HT-29 (cell line): ENCODE measurements at regions not wholly inside any gene's neighbourhood (a gene's known extent, or its start where the extent isn't known, plus 50 kb on each side); places are given as distances from the start of the nearest gene placed in this dataset.
"Not testable (repeated sequence)": the region's sequence is repeated elsewhere in the genome, so short reads cannot be mapped to it uniquely, and the experiment has no call there.

Source experiments
- DNase-seq: peaks from one replicate; pipeline ENCODE4 v3.0.0-alpha.2; 2015; ENCODE audit warnings: low spot score

DNA sequence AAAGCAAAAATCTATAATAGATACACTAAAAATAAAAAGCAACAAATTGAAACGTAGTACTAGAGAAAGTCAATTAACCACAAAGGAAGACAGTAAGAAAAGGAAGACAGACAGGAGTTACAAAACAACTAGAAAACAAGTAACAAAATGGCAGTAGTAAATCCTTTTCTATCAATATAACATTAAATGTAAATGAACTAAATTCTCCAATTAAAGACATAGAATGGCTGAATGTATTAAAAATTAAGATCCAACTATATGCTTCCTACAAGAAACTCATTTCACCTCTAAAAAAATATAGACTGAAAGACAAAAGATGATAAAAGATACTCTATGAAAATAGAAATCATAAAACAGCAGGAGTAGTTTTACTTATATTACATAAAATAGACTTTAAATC lies 79.1 kb downstream of the CTH start:
- DNase-seq: no peak

DNA sequence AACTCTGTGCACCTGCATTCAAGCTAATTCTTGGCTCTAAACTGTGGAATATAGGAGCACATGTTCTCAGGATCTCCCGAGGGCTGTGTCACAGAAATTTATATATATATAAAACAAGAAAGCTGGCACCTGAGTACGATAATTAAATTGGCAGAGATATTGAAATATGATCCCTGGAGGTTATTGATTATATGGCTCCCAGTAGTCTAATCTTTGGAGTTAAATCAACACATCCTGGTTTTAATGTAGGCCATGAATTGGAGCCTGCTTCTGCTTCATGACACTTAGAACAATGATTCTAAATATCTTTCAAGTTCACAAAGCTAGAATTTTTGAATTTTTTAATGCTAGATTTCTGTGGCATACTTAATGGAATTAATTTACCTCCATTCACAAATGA lies 84.3 kb downstream of the CTH start:
- DNase-seq: no peak

DNA sequence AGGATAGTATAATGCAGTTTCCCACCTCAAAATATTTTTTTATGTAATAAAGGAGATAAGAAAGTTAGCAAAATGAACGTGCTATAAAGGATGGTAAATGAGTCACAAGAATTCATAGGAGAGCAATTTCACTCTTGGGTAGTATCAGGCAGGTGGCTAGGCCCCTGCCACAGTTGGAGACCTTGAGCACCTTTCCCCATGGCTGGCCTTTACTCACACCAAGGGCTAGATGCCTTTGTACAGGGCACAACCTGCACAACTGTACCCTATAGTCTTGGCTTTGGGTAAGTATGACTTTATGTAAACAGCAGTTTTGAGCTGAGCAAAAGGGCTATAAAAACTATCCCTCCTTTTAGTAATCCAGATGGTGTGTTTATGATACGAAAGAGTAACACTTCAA lies 85.1 kb downstream of the CTH start:
- DNase-seq: no peak

DNA sequence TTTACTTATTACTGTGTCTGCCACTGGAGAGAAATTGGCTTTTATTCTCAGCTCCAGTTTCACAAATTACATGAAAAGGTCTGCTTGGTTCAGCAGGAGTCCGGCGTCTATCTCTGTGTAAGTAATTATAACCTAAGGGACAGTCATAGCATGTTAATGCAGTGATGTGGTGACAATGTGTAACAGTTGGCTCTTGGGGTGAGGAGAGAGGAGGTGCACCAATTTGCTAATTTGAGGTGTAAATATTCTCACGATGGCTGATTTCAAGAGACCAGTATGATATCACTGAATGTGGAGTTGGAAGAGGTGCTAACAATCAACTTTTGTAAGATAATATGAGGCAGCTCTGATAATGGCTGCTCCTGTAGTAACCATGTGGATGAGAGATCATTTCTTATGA lies 86.1 kb downstream of the CTH start:
- no peak for DNase-seq

DNA sequence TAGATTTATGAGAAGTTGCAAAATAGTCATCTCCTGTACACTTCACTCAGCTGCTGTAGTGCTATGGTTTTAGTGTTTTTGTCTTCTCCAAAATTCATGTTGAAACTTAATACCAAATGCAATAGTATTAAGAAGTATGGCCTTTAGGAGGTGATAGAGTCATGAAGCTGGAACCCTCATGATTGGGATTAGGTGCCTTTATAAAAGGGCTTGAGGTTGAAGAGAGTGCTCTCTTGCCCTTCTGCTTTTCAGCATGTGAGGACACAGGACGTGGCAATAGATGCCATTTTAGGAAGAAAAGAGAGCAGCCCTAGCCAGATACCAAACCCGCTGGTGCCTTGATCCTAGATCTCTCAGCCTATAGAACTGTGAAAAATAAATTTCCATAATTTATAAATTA lies 87.6 kb downstream of the CTH start:
- DNase-seq: no peak

DNA sequence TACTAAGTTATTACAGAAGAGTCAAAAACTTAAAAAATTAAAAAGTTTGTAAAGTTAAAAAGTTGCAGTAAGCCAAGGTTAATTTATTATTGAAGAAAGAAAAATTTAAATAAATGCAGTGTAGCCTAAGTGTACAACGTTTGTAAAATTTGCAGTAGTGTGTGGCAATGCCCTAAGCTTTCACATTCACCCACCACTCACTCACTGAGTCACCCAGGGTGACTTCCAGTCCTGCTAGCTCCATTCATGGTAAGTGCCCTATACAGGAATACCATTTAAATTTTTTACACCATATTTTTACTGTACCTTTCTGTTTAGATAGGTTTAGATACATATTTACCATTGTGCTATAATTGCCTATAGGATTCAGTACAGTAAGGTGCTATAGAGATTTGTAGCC lies 88.6 kb downstream of the CTH start:
- DNase-seq: no peak

DNA sequence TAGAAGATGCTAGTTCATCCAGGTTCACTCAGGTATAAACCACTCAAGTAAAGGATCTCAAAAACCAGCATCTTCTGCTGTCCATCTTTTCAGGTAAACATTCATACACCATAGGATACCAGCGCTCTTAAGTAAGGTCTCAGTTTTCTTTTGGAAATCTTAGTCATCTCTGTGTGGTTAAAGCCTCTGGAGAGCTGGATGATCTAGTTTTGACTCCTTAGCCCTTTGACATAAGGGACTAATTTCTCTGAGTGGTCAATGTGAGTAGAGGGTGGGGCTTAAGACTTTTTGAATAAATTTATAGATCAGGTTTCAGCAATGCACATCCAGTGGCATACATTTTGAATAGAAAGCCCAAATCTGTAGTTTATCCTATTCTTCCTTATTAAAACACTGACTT lies 92.3 kb downstream of the CTH start:
- DNase-seq: no peak

DNA sequence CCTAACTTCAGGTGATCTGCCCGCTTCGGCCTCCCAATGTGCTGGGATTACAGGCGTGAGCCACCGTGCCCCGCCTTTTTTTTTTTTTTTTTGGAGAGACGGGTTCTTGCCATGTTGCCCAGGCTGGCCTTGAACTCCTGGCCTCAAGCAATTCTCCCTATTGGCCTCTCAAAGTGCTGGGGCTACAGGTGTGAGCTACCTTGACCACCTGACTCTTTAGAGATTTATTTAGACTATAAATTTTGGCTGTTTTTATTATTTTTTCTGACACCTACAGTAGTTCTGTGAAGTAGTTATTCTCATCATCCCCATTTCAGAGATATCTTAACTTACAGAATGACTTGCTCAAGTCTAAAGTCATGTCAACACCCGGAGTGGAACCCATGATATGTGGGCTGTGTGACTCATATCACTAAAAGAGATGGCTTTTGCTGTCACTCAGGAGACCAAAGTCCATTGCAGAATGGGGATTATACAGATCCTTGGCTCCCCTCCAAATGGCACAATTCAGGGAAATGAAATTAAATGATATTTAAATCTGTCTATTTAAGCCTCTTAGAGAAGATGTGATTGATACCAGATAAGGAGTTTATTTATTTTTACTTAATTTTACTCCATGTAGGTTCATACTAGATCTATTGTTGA lies 93.2 kb downstream of the CTH start:
- peak; percentile 45 for DNase-seq

DNA sequence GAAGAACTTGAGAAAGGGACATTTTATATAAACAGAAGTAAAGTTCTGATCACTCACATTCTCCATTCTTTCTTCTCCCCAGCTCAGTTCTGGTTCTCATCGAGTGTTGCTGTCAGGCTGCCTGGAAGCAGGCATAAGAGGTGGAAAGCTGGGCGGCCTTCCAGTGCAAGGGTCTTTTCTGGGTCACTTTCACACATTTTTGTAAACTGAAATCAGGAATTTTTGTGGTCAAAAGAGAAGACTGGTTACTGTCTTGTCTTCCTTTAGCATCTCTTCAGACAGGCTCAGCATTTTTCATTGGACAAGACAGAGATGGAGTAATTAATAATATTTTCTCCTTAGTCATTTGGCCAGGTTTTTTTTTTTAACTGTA lies 93.7 kb downstream of the CTH start:
- DNase-seq: no peak

DNA sequence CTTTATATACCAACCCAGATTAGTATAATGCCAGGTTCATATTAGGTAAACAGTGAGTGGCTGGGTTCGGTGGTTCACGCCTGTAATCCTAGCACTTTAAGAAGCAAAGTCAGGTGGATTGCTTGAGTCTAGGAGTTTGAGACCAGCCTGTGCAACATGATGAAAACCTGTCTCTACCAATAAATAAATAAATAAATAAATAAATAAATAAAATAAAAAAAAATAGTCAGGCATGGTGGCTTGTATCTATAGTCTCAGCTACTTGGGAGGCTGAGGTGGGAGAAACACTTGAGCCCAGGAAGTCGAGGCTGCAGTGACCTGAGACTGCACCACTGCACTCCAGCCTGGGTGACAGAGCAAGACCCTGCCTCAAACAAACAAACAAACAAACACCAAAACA lies 96.9 kb downstream of the CTH start:
- DNase-seq: not testable (repeated sequence)

DNA sequence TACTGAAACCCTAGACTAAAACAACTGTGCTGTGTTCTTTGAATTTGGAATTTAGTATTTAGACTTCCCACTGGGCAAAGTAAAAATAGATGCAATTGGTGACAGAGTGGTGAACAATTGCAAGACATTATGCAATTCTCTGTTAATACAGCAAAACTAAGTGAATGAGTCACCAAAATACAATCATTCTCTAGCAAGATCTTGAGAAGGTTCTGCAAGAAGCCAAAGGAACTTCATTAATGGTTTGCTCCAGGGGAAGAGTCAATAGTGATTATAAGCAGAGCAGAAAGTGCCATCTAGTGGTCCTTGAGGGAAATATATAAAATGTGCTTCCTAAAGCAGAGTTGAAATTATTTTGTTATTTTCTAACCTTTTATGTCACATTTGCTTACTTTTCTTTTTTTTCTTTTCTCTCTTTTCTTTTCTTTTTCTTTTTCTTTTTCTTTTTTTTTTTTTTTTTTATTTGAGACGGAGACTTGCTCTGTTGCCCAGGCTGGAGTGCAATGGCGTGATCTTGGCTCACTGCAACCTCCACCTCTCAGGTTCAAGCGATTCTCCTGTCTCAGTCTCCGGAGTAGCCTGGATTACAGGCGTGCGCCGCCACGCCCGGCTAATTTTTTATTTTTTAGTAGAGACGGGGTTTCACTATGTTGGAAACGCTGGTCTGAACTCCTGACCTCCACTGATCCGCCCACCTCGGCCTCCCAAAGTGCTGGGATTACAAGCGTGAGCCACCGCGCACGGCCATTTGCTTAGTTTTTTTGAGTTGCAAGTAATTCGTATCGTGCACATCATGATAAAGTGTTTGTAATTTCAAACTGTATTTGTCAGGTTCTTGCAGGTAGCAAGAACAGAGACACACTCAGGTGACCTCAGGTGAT lies 99.2 kb downstream of the CTH start:
- peak; percentile 74 for DNase-seq

DNA sequence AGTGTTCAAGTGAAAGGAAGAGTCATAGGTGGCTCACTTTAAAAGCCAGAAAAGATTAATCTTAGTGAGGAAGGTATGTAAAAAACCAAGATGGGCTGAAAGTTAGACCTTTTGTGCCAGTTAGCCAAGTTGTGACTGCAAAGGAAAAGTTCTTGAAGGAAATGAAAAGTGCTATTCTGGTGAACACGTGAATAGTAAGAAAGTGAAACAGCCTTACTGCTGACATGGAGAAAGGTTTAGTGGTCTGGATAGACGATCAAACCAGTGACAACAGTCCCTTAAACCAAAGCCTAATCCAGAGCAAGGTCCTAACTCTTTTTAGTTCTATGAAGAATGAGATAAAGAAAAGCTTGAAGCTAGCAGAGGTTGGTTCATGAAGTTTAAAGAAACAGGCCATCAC lies 106.4 kb downstream of the CTH start:
- no peak for DNase-seq

DNA sequence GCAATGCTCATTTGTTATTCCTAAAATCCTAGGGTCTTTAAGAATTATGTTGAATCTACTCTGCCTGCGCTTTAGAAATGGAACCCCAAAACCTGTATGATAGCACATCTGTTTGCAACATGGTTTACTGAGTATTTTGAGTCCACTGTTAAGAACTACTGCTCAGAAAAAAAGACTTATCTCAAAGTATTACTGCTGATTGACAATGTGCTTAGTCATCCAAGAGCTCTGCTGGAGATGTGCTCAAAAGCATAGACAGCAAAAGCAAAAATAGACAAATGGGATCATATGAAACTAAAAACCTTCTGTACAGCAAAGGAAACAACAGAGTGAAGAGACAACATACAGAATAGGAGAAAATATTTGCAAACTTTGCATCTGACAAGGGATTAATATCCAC lies 107.0 kb downstream of the CTH start:
- no peak for DNase-seq

DNA sequence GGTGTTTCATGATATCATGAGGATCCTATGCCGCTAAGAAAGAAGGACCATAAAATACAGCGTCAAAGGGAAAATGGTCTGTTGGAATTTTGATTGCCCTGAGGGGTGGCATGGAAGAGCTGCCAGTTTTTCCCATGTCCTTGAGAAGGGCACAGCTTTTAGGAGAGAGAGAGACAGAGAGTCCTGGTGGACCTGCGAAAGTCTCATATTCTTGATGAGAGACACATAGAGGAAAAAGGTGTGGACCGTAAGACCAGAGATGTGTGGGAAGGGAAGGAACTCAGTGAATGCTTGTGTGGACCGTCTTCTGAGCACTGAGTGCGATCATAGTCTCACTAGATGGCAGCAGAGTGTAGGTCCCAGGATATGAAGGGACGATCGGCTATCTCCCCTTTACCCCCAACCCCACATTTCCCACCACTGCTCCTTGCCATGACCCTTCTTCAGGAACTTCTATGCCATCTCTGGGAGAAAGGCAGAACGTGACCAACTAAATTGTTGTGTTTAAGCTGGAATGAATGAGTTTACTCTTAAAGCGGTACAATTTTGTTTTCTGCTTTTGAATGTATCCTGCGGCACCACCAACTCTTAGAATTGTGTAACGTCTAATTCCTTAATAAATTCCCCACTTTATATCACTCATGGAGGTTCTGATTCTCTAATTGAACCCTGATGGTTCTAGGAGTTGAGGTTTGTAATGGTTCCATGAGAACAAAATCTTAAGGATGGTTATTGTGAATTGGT lies 117.7 kb downstream of the CTH start:
- peak; percentile 41 for DNase-seq

DNA sequence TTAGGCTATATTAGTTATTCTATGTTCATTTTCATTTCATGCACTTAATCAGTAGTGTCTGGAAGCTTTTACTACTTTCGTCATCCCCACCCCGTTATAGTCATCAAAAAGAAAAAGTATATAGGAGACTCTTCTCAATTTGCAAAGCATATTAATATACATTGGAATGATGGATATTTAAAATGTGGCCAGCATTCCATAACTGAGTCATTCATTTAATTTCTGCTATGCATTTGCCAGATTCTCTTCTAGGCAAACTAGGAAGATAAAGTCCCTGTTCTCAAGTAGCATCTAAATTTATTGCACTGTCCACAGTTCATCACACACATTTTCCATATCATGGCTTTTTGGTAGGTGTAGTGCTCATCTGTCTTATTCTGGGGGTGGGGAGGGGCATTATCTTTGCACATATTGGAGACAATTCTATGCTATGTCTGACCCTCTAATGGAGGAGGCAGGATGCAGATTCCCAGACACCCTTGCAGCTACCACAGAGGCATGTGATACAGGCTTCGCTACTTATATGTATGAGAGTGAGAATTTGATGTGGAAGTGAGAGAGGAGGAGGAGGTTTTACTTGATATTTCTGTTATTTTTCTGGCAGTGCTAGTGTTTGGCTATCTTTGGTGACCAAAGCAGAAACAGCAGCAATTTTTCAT lies 125.8 kb downstream of the CTH start:
- no peak for DNase-seq

DNA sequence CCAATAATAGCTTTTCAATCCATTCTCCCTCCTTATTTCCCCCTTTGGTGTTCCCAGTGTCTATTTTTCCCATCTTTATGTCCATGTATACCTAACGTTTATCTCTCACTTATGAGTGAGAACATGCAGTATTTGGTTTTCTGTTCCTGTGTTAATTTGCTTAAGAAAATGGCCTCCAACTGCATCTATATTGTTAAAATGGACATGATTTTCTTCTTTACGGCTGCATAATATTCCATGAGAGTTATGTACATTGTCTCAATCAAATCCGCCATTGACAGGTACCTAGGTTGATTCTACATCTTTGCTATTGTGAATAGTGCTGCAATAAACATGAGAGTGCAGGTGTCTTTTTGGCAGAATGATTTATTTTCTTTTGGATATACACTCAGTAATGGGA lies 126.7 kb downstream of the CTH start:
- DNase-seq: no peak

DNA sequence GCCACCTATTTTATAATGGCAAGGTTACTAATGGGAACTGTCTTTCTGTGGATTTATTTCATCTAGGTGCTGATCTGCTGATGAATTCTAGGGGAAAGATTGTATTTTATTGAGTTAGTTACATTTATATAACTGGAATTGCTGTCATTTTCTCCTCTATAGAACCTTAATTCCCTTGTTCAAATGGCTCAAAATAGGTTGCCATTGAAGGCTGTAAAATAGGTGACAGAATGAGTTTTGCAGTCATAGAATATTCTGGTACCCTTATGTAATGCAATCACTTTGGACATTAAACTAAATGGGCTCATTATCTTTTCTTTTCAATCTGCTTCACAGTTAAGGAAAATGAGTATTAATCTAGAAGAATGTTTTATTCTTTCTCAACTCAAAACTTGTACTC lies 131.0 kb downstream of the CTH start:
- DNase-seq: no peak

DNA sequence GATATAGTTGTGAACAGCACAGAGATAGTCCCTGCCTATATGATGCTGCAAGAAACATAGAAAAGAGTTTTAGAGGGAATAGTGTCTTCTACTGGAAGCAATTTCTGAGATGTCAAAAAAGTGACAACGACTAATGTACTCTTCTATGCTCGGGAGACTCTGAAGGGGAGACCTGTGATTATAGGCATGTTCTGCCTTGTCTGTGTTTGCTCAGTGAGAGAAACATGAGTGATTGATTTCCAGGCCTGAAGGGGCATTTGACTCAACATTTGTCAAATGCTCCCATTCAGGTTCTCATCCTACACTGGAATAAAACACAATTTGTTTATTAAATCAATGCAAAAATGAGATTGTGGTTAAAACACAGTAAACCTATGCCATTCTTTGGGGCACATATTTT lies 131.8 kb downstream of the CTH start:
- DNase-seq: no peak

DNA sequence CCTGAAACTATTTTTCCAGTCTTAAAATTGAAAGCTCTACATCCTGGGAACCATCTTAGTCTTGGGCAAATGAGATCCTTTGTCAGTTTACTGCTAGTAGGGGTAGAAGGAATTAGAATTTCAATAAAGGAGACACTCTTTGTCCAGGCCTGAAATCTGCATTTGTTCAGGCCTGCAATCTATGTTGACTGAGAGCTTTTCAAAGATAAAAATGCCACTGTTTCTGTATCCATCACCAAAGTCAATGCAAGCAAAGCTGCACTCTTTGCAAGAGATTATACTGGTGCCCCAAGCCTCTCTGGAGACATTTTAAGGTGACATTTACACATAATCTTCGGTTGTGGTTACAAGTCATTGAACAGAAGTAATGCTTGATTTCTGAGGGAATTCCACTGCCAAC lies 135.7 kb downstream of the CTH start:
- no peak for DNase-seq

DNA sequence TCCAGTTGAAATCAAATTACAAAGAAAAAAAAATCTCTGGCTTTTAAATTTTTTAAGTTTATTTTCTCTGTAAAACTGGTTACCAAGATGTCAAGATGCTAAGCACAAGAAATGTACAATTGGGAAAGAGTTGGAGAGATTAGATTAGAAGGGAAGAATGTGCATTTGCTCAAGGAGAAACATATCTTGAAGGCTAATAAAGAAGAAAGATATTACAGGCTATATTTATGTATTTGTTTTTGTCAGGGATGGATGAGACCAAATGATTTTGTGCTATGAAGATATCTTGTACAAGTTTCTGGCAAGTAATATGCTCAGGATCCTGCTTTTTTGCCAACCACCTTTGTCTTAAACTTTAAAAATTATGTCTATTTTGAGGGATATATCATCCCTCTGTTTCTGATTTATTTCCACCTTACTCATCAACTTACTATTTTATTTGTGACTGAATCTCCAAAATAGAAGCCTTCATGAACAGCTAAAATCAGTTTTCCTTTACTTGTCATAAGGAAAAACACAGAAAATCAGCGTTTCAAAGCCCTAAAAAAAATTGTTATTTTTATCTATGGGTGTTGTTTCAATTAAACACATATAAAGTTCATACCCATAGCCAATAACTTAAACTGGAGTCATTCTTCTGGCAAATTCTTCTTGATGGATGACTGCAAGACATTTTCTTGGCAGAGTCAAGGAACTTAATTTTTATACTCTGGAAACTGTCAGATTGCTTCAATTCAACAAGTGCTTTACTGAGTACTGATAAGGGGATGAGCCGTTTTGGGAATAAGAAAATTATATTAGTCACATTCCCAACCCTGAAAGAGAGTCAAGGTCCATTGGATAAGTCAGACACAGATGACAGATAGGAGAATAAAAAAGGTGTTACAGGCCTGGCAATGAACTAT lies 141.8 kb downstream of the CTH start:
- no peak for DNase-seq

DNA sequence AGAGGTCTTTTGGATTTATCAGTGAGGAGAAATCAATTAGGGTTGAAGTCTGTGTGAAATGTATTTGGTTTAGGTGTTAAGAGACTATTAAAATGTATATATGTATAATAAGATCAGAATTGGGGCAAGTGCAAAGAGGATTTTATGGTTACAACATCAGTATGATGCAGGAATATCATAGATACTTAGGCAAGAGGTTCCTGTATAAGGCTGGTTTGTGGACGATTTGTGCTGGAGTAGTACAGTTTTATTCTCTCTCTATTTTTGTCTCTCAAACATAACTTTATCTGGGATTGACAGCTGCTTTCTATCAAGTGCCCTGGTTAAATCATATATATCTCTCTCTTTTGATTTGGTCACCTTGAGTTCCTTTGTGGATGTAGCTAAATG lies 142.5 kb downstream of the CTH start:
- DNase-seq: no peak
